HG02642 (cell line): ENCODE measurements at regions not wholly inside any gene's neighbourhood (a gene's known extent, or its start where the extent isn't known, plus 50 kb on each side); places are given as distances from the start of the nearest gene placed in this dataset.

Source experiments
- ATAC-seq: cut with Tn5 transposase; IDR thresholded peaks from one replicate; pipeline ENCODE4 v1.9.1; 2021; ENCODE audit warnings: mild to moderate bottlenecking; ENCODE audit not compliant: unreplicated experiment, poor library complexity

DNA sequence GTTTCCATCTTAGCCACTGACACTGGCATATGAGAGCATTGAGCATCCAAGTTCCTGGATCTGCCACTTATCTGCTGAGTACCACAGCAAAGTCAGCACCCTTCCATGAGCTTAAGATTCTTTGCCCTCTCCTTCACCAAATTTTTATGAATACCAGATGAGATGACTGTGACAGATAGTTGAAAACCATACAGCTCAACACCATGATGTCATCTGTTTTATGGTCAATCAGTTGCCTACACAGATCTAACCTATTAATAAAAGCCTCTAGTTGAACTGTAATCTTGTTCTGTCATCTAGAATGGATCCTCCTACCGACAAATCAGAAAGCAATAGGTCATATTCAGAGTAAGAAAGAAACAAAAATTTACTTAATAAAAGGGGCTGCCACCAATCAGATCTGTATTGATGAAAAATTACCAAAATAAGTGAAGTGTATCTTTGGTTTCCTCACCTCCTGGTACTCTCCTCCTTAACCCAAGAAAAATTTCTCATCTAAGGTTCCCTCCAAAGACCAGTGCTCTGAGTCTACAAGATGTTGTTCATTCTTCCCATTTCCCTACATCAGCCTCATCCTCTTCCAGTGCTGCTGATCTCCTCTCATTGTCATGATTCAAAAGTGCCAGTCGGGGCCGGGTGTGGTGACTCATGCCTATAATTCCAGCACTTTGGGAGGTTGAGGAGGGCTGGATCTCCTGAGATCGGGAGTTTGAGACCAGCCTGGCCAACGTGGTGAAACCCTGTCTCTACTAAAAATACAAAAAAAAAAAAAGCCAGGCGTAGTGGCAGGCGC, 138.8 kb upstream of the CTTNBP2NL start:
- ATAC-seq: no peak

GRCh38 chr1:112260699-112261098, 135.3 kb upstream of the CTTNBP2NL start:
- no peak for ATAC-seq

GRCh38 chr1:112262316-112262715, 133.7 kb upstream of the CTTNBP2NL start:
- ATAC-seq: no peak

- no peak for ATAC-seq
These were observed 133.0 kb upstream of the CTTNBP2NL start for GRCh38 chr1:112263042-112263441.

DNA sequence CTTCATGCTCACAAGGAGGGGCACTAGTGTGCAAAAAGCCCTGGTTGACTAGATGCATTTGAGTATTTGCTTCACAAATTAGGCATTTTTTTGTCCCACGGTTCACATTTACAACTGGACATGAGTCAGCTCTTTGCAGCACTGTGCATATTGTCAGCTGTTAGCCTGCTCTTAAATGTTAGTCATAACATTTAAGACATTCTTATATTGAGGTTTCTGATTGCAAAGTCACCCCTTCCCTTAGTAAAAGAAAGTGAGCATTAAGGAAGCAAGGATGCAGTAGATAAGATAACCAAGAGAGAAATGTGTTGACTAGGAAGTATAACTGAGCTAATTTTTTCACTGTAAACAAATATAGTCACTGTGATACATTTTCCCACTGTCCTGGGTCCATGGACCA, 132.6 kb upstream of the CTTNBP2NL start:
- ATAC-seq: no peak

DNA sequence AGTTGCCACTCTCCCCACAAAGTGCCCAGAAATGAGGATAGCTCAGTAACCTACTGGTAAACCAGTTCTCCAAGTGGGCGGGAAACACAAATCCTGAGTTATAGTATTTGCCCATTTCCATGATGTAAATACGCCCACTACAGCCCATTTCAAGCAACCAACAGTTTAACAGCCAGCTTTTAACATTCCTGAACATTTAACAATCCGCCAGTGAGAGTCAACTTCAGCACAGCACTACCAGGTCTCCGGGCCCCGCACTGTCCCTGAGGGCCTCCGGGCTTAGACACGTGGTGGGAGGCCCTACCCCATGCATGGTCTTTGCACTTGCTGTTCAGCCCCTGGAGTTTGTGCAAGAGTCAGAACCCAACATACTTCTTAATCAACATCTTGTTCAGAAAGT, 132.0 kb upstream of the CTTNBP2NL start:
- ATAC-seq: no peak

DNA sequence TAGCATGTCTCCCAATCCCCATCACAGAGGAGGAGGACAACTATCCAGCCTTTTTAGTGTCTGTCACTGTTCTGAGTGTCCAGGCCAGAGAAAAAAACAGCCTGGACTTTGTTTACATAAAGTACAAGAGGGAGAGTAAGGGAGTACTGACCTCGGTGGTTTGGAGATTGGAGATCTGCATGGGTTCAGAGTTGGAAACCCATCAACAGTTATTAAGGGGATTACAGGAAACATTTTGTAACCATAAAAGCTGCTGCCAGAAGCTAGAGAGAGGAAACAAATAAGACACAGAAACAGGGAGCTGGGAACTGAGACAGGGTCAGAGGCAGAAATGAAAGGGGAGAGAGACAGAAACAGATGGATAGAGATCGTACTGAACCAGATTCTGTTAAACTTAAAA, 131.5 kb upstream of the CTTNBP2NL start:
- ATAC-seq: no peak

GRCh38 chr1:112265931-112266330, 130.1 kb upstream of the CTTNBP2NL start:
- no peak for ATAC-seq

DNA sequence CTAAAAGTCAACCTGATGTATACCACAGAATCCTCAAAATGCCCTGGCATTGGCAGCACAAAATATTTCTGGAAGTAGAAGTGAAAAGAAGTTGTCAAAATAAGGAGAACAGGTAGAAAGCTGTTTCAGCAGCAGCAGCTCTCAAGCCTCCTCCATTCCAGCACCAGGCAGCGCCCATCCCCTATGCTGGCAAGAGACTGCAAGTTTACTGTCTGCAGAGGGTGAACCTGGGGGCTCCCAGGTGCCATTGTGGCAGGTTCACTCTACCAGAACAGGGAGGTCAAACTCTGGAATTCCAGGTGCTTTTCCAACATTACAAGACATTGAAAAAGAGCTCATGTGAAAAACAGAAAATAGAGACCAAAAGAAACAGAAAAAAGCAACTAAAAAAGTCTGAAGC, 128.8 kb upstream of the CTTNBP2NL start:
- no peak for ATAC-seq

DNA sequence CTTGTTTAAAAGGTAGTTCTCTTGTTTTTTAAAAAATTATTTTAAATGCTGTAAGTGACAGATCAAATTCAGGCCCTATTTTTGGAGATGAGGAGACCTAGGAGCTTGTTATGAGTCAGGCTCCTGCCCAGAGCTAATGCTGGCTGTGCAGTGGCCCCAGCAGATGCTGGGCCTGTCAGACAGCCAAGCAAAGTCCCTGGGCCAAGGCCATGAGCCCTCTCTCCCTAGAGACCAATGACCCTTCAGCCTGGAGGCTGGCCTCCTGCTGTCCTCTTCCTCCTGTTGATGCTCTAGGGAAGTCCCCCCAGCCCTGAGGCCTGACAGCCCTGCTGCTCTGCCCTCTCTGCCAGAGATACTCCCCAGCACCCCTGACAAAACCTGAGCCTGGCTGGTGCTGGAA, 128.1 kb upstream of the CTTNBP2NL start:
- ATAC-seq: no peak

DNA sequence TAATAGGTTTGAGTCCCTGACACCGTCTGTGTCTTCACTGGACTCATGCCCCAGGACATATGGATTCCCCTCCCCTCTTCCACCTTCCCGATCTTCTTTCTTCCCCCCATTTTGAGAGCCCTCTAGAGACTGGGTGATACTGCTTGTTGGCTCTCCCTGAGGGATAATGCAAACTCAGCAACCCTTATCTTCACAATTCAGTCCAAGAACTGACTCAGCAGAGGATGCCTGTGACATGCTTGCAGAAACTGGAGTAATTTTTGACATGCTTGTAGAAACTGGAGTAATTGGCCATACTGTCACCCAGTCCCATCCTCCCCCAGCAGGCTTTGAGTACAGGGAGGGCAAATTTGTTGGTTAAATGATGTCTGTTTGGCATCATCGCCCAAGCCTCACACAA, 127.6 kb upstream of the CTTNBP2NL start:
- ATAC-seq: no peak

- no peak for ATAC-seq
These were observed 124.7 kb upstream of the CTTNBP2NL start for GRCh38 chr1:112271270-112271669.

GRCh38 chr1:112272101-112272772, 123.8 kb upstream of the CTTNBP2NL start:
- no peak for ATAC-seq

DNA sequence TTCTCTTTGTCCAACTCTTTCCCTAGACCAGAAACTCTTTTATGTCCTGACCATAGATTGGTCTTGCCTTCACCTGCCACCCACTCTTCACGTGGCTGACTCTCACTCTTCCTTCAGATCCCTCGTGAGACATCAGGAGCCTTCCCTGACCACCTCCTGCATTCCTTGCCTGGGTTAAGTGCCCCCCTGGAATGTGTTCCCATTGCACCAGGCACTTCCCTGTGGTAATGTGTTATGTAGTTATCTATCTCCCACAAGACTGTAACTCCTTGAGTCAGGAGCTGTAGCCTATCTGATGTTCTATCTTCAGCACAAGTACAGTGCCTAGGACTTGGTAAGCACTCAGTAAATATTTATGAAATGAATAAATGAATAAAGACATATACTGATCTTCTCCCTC, 111.2 kb upstream of the CTTNBP2NL start:
- no peak for ATAC-seq

DNA sequence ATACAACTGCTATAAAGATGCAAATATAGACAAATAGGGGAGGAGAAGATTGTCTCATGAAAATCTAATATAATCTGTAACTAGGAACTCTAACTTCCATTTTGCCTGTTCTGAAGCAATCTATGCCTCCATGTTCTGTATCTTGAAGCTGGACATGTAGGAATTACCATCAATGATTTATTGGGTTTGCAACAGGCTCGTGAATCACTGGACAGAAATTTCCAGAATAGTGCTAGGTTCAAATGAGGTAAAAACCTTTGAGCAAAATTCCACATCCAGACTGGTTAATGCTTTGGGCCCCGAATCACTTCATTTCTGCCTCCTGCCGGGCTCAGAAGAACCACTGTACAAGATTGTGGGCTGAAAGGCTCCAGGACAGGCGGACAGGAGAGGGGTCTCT, 110.7 kb upstream of the CTTNBP2NL start:
- no peak for ATAC-seq

DNA sequence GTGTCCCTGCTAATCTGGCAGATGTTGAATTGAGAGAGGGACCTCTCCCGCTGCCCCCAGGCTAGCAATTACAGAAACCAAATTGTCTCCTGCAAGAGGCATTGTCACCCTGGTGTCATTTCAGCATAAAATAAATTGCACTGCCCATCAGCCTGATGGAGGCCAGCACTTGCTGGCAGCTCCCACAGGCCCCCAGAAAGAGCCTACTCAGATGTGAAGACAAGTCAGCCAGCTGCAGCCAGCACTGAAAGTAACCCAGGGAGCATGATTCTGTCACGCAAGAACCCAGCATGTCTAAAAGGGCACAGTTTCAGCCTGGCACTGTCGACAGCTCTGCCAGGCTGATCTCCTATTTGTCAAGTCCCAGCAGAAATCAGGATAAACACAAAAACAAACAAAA, 110.3 kb upstream of the CTTNBP2NL start:
- no peak for ATAC-seq

DNA sequence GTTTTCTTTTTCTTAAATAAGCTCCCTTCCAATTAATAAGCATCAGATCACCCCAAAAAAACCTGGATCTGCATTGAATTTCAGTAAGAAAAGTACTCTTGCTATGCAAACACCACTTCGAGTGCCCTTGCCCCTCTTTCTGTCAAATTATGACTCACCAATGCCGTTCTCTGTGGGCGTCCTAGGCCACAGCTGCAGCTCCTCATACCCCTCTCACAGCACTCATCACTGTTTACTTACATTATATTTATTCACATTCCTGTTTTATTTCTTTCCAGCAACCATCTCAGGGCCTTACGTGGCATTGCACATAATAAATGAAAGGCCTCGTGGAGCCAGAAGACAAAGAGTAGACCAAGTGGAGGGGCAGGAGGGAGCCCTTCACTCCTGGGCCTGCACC, 99.1 kb upstream of the CTTNBP2NL start:
- ATAC-seq: no peak

GRCh38 chr1:112297536-112297935, 98.5 kb upstream of the CTTNBP2NL start:
- ATAC-seq: no peak

- no peak for ATAC-seq
These were observed 97.5 kb upstream of the CTTNBP2NL start for GRCh38 chr1:112298558-112298957.

GRCh38 chr1:112304126-112304525, 91.9 kb upstream of the CTTNBP2NL start:
- no peak for ATAC-seq

DNA sequence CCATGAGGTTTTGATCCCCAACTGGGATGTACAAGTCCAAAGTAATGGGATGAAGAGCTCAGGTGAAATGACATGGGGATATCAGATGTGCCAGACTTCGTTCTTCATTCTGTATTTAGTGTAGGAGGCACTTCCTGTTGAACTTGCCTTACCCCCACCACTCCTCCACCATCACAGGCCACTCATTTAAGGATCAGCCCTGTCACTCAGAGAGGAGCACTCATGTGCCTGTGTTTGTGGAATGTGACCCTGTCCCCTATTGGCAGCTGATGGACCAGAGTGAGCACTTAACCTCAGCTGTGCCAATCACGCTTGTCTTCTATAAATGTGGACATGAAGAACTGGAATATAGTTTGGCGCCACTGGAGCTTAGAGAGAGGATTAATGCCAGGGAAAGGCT, 91.4 kb upstream of the CTTNBP2NL start:
- no peak for ATAC-seq
